ENCODE measurements at regions not wholly inside any gene's neighbourhood (a gene's known extent, or its start where the extent isn't known, plus 50 kb on each side); places are given as distances from the start of the nearest gene placed in this dataset.

GRCh38 chr6:22736740-22737139 lies 167.4 kb downstream of the HDGFL1 start:
- no peak overlapping the region for H3K27ac Mint-ChIP-seq
- no peak overlapping the region for H3K4me3 Mint-ChIP-seq
- no peak for DNase-seq
- H3K27me3 Mint-ChIP-seq = no peaks in the 10 kb centered on the region
- CTCF ChIA-PET = no interaction called here
- no peaks in the 10 kb centered on the region for H3K27me3 ChIP-seq (ENCODE audit: insufficient read depth, low read length, poor library complexity, severe bottlenecking)
- H3K27ac ChIP-seq (ENCODE audit: low read depth, low read length) = no peak overlapping the region
- H3K4me1 ChIP-seq (ENCODE audit: insufficient read depth, low read length) = no peaks in the 10 kb centered on the region
- H3K9me3 ChIP-seq (ENCODE audit: low read length) = no peaks in the 10 kb centered on the region
- no peaks in the 10 kb centered on the region for H3K36me3 ChIP-seq (ENCODE audit: insufficient read depth, low read length)
- no peak overlapping the region for H3K4me3 ChIP-seq (ENCODE audit: low read length)
- no peaks in the 10 kb centered on the region for H3K36me3 Mint-ChIP-seq
- no peaks in the 10 kb centered on the region for H3K4me1 Mint-ChIP-seq
- POLR2A ChIA-PET = no interaction called here
- H3K9me3 Mint-ChIP-seq = peaks cover 0 to 8% (median 5%) of the 10 kb centered on the region in 5 donors

GRCh38 chr6:22737331-22737730 lies 168.0 kb downstream of the HDGFL1 start:
- Histone ChIP-seq H3K27ac (ENCODE audit: low read depth, low read length) (no peak overlapping the region), H3K4me3 (ENCODE audit: low read length) (no peak overlapping the region), H3K9me3 (ENCODE audit: low read length) (no peaks in the 10 kb centered on the region), H3K27me3 (ENCODE audit: insufficient read depth, low read length, poor library complexity, severe bottlenecking) (no peaks in the 10 kb centered on the region), H3K4me1 (ENCODE audit: insufficient read depth, low read length) (no peaks in the 10 kb centered on the region), H3K36me3 (ENCODE audit: insufficient read depth, low read length) (no peaks in the 10 kb centered on the region)
- DNase-seq = no peak
- Mint-ChIP-seq H3K27ac (no peak overlapping the region), H3K36me3 (no peaks in the 10 kb centered on the region), H3K9me3 (peaks cover 0 to 10% (median 5%) of the 10 kb centered on the region in 5 donors), H3K27me3 (no peaks in the 10 kb centered on the region), H3K4me1 (no peaks in the 10 kb centered on the region), H3K4me3 (no peak overlapping the region)
- ChIA-PET POLR2A (no interaction called here), CTCF (no interaction called here)

- Histone ChIP-seq H3K27me3 (ENCODE audit: insufficient read depth, low read length, poor library complexity, severe bottlenecking) (no peaks in the 10 kb centered on the region), H3K27ac (ENCODE audit: low read depth, low read length) (no peak overlapping the region), H3K9me3 (ENCODE audit: low read length) (no peaks in the 10 kb centered on the region), H3K4me1 (ENCODE audit: insufficient read depth, low read length) (no peaks in the 10 kb centered on the region), H3K4me3 (ENCODE audit: low read length) (no peak overlapping the region), H3K36me3 (ENCODE audit: insufficient read depth, low read length) (no peaks in the 10 kb centered on the region)
- H3K36me3 Mint-ChIP-seq = no peaks in the 10 kb centered on the region
- CTCF ChIA-PET = no interaction called here
- H3K27ac Mint-ChIP-seq = no peak overlapping the region
- H3K27me3 Mint-ChIP-seq = no peaks in the 10 kb centered on the region
- H3K9me3 Mint-ChIP-seq = peaks cover 0 to 13% (median 4%) of the 10 kb centered on the region in 5 donors
- no peaks in the 10 kb centered on the region for H3K4me1 Mint-ChIP-seq
- POLR2A ChIA-PET = no interaction called here
- no peak overlapping the region for H3K4me3 Mint-ChIP-seq
- DNase-seq = no peak
These were observed 168.8 kb downstream of the HDGFL1 start for GRCh38 chr6:22738194-22738593.

GRCh38 chr6:22747571-22747970 lies 178.2 kb downstream of the HDGFL1 start:
- Mint-ChIP-seq H3K27ac (no peak overlapping the region), H3K4me3 (no peak overlapping the region), H3K4me1 (no peaks in the 10 kb centered on the region), H3K27me3 (no peaks in the 10 kb centered on the region), H3K36me3 (no peaks in the 10 kb centered on the region), H3K9me3 (peaks cover 0 to 8% (median 5%) of the 10 kb centered on the region in 5 donors)
- ChIA-PET CTCF (no interaction called here), POLR2A (no interaction called here)
- no peak for DNase-seq
- Histone ChIP-seq H3K4me3 (ENCODE audit: low read length) (no peak overlapping the region), H3K27me3 (ENCODE audit: insufficient read depth, low read length, poor library complexity, severe bottlenecking) (no peaks in the 10 kb centered on the region), H3K27ac (ENCODE audit: low read depth, low read length) (no peak overlapping the region), H3K36me3 (ENCODE audit: insufficient read depth, low read length) (no peaks in the 10 kb centered on the region), H3K9me3 (ENCODE audit: low read length) (no peaks in the 10 kb centered on the region), H3K4me1 (ENCODE audit: insufficient read depth, low read length) (no peaks in the 10 kb centered on the region)

- no peaks in the 10 kb centered on the region for H3K27me3 Mint-ChIP-seq
- H3K4me1 Mint-ChIP-seq = no peaks in the 10 kb centered on the region
- H3K4me3 ChIP-seq (ENCODE audit: low read length) = no peak overlapping the region
- H3K36me3 Mint-ChIP-seq = no peaks in the 10 kb centered on the region
- no peaks in the 10 kb centered on the region for H3K36me3 ChIP-seq (ENCODE audit: insufficient read depth, low read length)
- H3K27me3 ChIP-seq (ENCODE audit: insufficient read depth, low read length, poor library complexity, severe bottlenecking) = no peaks in the 10 kb centered on the region
- no peak for DNase-seq
- ChIA-PET POLR2A (no interaction called here), CTCF (no interaction called here)
- H3K9me3 Mint-ChIP-seq = peaks cover 0 to 8% (median 4%) of the 10 kb centered on the region in 5 donors
- H3K27ac Mint-ChIP-seq = no peak overlapping the region
- no peaks in the 10 kb centered on the region for H3K4me1 ChIP-seq (ENCODE audit: insufficient read depth, low read length)
- no peak overlapping the region for H3K4me3 Mint-ChIP-seq
- no peak overlapping the region for H3K27ac ChIP-seq (ENCODE audit: low read depth, low read length)
- H3K9me3 ChIP-seq (ENCODE audit: low read length) = no peaks in the 10 kb centered on the region
These were observed 179.3 kb downstream of the HDGFL1 start for GRCh38 chr6:22748681-22749080.

- H3K27ac Mint-ChIP-seq = no peak overlapping the region
These were observed 180.3 kb downstream of the HDGFL1 start for GRCh38 chr6:22749696-22750095.

GRCh38 chr6:22751223-22751622 lies 181.9 kb downstream of the HDGFL1 start:
- CTCF ChIA-PET = no interaction called here
- Histone ChIP-seq H3K4me3 (ENCODE audit: low read length) (no peak overlapping the region), H3K27me3 (ENCODE audit: insufficient read depth, low read length, poor library complexity, severe bottlenecking) (no peaks in the 10 kb centered on the region), H3K4me1 (ENCODE audit: insufficient read depth, low read length) (no peaks in the 10 kb centered on the region), H3K27ac (ENCODE audit: low read depth, low read length) (no peak overlapping the region), H3K9me3 (ENCODE audit: low read length) (no peaks in the 10 kb centered on the region), H3K36me3 (ENCODE audit: insufficient read depth, low read length) (no peaks in the 10 kb centered on the region)
- POLR2A ChIA-PET = no interaction called here
- H3K27ac Mint-ChIP-seq = no peak overlapping the region
- no peaks in the 10 kb centered on the region for H3K36me3 Mint-ChIP-seq
- H3K9me3 Mint-ChIP-seq = peaks cover 0 to 11% (median 0%) of the 10 kb centered on the region in 5 donors
- H3K27me3 Mint-ChIP-seq = no peaks in the 10 kb centered on the region
- H3K4me1 Mint-ChIP-seq = no peaks in the 10 kb centered on the region
- H3K4me3 Mint-ChIP-seq = no peak overlapping the region
- no peak for DNase-seq

More at GRCh38 chr6:22749696-22750095, 180.3 kb downstream of the HDGFL1 start:
- Histone ChIP-seq H3K4me1 (ENCODE audit: insufficient read depth, low read length) (no peaks in the 10 kb centered on the region), H3K4me3 (ENCODE audit: low read length) (no peak overlapping the region), H3K27me3 (ENCODE audit: insufficient read depth, low read length, poor library complexity, severe bottlenecking) (no peaks in the 10 kb centered on the region), H3K9me3 (ENCODE audit: low read length) (no peaks in the 10 kb centered on the region), H3K36me3 (ENCODE audit: insufficient read depth, low read length) (no peaks in the 10 kb centered on the region), H3K27ac (ENCODE audit: low read depth, low read length) (no peak overlapping the region)
- Mint-ChIP-seq H3K36me3 (no peaks in the 10 kb centered on the region), H3K9me3 (peaks cover 0 to 8% (median 4%) of the 10 kb centered on the region in 5 donors), H3K27me3 (no peaks in the 10 kb centered on the region), H3K4me3 (no peak overlapping the region), H3K4me1 (no peaks in the 10 kb centered on the region)
- ChIA-PET POLR2A (no interaction called here), CTCF (no interaction called here)
- no peak for DNase-seq

GRCh38 chr6:22752522-22752921 lies 183.2 kb downstream of the HDGFL1 start:
- Mint-ChIP-seq H3K27me3 (no peaks in the 10 kb centered on the region), H3K9me3 (peaks cover 0 to 8% (median 0%) of the 10 kb centered on the region in 5 donors), H3K4me1 (no peaks in the 10 kb centered on the region), H3K27ac (no peak overlapping the region), H3K36me3 (no peaks in the 10 kb centered on the region), H3K4me3 (no peak overlapping the region)
- Histone ChIP-seq H3K9me3 (ENCODE audit: low read length) (no peaks in the 10 kb centered on the region), H3K4me3 (ENCODE audit: low read length) (no peak overlapping the region), H3K27me3 (ENCODE audit: insufficient read depth, low read length, poor library complexity, severe bottlenecking) (no peaks in the 10 kb centered on the region), H3K4me1 (ENCODE audit: insufficient read depth, low read length) (no peaks in the 10 kb centered on the region), H3K27ac (ENCODE audit: low read depth, low read length) (no peak overlapping the region), H3K36me3 (ENCODE audit: insufficient read depth, low read length) (no peaks in the 10 kb centered on the region)
- POLR2A ChIA-PET = no interaction called here
- DNase-seq = no peak
- CTCF ChIA-PET = no interaction called here

- H3K9me3 Mint-ChIP-seq = peaks cover 0 to 10% (median 0%) of the 10 kb centered on the region in 5 donors
- CTCF ChIA-PET = no interaction called here
These were observed 184.7 kb downstream of the HDGFL1 start for GRCh38 chr6:22754061-22754460.

More at GRCh38 chr6:22754061-22754460, 184.7 kb downstream of the HDGFL1 start:
- no peaks in the 10 kb centered on the region for H3K36me3 ChIP-seq (ENCODE audit: insufficient read depth, low read length)
- H3K4me1 Mint-ChIP-seq = no peaks in the 10 kb centered on the region
- no peaks in the 10 kb centered on the region for H3K36me3 Mint-ChIP-seq
- H3K4me3 ChIP-seq (ENCODE audit: low read length) = no peak overlapping the region
- no peak overlapping the region for H3K27ac ChIP-seq (ENCODE audit: low read depth, low read length)
- no peak for DNase-seq
- no peaks in the 10 kb centered on the region for H3K4me1 ChIP-seq (ENCODE audit: insufficient read depth, low read length)
- no peak overlapping the region for H3K4me3 Mint-ChIP-seq
- no peaks in the 10 kb centered on the region for H3K27me3 ChIP-seq (ENCODE audit: insufficient read depth, low read length, poor library complexity, severe bottlenecking)
- H3K27me3 Mint-ChIP-seq = no peaks in the 10 kb centered on the region
- POLR2A ChIA-PET = no interaction called here
- no peaks in the 10 kb centered on the region for H3K9me3 ChIP-seq (ENCODE audit: low read length)
- no peak overlapping the region for H3K27ac Mint-ChIP-seq

Measured in CD8-positive, alpha-beta memory T cell (primary cell).